H1 (cell line): ENCODE measurements at regions not wholly inside any gene's neighbourhood (a gene's known extent, or its start where the extent isn't known, plus 50 kb on each side); places are given as distances from the start of the nearest gene placed in this dataset.

Experiments
- CTCF ChIA-PET: fragments of 300-600 bp; sonication (Branson Sonifier 250); formaldehyde crosslinking; loops from one replicate; lab custom pipeline; 2021; ENCODE audit not compliant: partially characterized antibody; lab: Charles Lee
- POLR2A ChIA-PET: fragments of 300-600 bp; sonication (Branson Sonifier 250); formaldehyde crosslinking; loops from one replicate; lab custom pipeline; 2021; ENCODE audit warnings: inconsistent platforms; ENCODE audit not compliant: partially characterized antibody; lab: Charles Lee
- DNase-seq, 2 experiments: peaks; one replicate each; pipeline versions ENCODE4 v3.0.0 to v3.0.0-alpha.2; 2010 to 2022; ENCODE audit warnings: low spot score in 2 of 2, low read depth in 1 of 2, mixed read lengths in 1 of 2
- FAIRE-seq: peaks from 2 replicates; lab custom pipeline; 2011; peaks lifted over from hg19 to GRCh38; lab: Jason Lieb, UNC
- H2AFZ ChIP-seq: 2 replicates; pipeline ENCODE4 v1.8.1; 2012; ENCODE audit warnings: low read length, inconsistent platforms
- H2AK5ac ChIP-seq: 2 replicates; pipeline ENCODE4 v1.6.1; 2013; ENCODE audit warnings: low read depth, low read length
- H2BK120ac ChIP-seq: replicated peaks from 2 replicates; pipeline ENCODE3; 2013; ENCODE audit warnings: low read depth, low read length, inconsistent platforms
- H2BK12ac ChIP-seq: 2 replicates; pipeline ENCODE4 v1.6.1; 2013; ENCODE audit warnings: low read depth, low read length
- H2BK15ac ChIP-seq: 2 replicates; pipeline ENCODE4 v1.6.1; 2013; ENCODE audit warnings: low read length
- H2BK20ac ChIP-seq: 2 replicates; pipeline ENCODE4 v1.6.1; 2013; ENCODE audit warnings: low read length
- H2BK5ac ChIP-seq: 2 replicates; pipeline ENCODE4 v1.6.1; 2013; ENCODE audit warnings: low read depth, low read length
- H3K14ac ChIP-seq: 2 replicates; pipeline ENCODE4 v1.6.1; 2013; ENCODE audit warnings: inconsistent platforms; ENCODE audit not compliant: insufficient read length
- H3K18ac ChIP-seq: 2 replicates; pipeline ENCODE4 v1.6.1; 2013; ENCODE audit warnings: low read length; ENCODE audit errors: extremely low read depth
- H3K23ac ChIP-seq: 2 replicates; pipeline ENCODE4 v1.6.1; 2013; ENCODE audit warnings: inconsistent platforms; ENCODE audit not compliant: insufficient read length
- H3K23me2 ChIP-seq: 2 replicates; pipeline ENCODE4 v1.6.1; 2013; ENCODE audit warnings: low read depth, low read length
- H3K27ac ChIP-seq: 2 replicates; pipeline ENCODE4 v1.6.1; 2011; ENCODE audit warnings: low read depth, low read length, inconsistent platforms
- H3K27me3 ChIP-seq, 4 experiments: replicated peaks in 1 of 4; 1 replicate in 1 of 4; 2 replicates in 3 of 4; pipeline versions ENCODE4 v1.6.1 to v1.8.1; 2011 to 2013; ENCODE audit warnings: low read length in 3 of 4, mild to moderate bottlenecking in 3 of 4, inconsistent platforms in 2 of 4, mixed read lengths in 2 of 4, moderate library complexity in 1 of 4; ENCODE audit not compliant: control insufficient read depth in 3 of 4, insufficient read depth in 3 of 4; ENCODE audit errors: extremely low read depth in 1 of 4
- H3K36me3 ChIP-seq, 4 experiments: 2 replicates each; pipeline versions ENCODE4 v1.6.1 to v1.8.1; 2011 to 2013; ENCODE audit warnings: mild to moderate bottlenecking in 4 of 4, low read length in 3 of 4, moderate library complexity in 2 of 4, control low read depth in 1 of 4, inconsistent platforms in 1 of 4; ENCODE audit not compliant: insufficient read depth in 4 of 4, control insufficient read depth in 2 of 4
- H3K4ac ChIP-seq: replicated peaks from 2 replicates; pipeline ENCODE3; 2013; ENCODE audit warnings: low read length, low read depth, mixed read lengths, inconsistent platforms; ENCODE audit not compliant: insufficient read length
- H3K4me1 ChIP-seq, 4 experiments: replicated peaks in 1 of 4; 1 replicate in 1 of 4; 2 replicates in 3 of 4; pipeline versions ENCODE4 v1.6.1 to v1.8.1; 2011 to 2013; ENCODE audit warnings: low read length in 3 of 4, inconsistent platforms in 2 of 4, mixed read lengths in 1 of 4; ENCODE audit not compliant: insufficient read depth in 4 of 4, control insufficient read depth in 3 of 4
- H3K4me2 ChIP-seq, 2 experiments: 2 replicates each; pipeline versions ENCODE4 v1.6.1 to v1.8.1; 2011 to 2013; ENCODE audit warnings: low read depth in 2 of 2, low read length in 2 of 2, control low read depth in 1 of 2, inconsistent platforms in 1 of 2, mild to moderate bottlenecking in 1 of 2; ENCODE audit not compliant: insufficient read depth in 1 of 2
- H3K4me3 ChIP-seq, 4 experiments: fragments of 200-600, 300-600 bp in 1 of 4; sonication (generic), shearing (Covaris generic), sonication (Bioruptor Twin) in 1 of 4; 2 replicates each; pipeline versions ENCODE4 v1.5.1 to v1.8.1; 2011 to 2016; ENCODE audit warnings: low read length in 4 of 4, low read depth in 3 of 4, control low read depth in 2 of 4, inconsistent platforms in 2 of 4, mild to moderate bottlenecking in 2 of 4, mixed read lengths in 1 of 4, moderate library complexity in 1 of 4; ENCODE audit not compliant: insufficient read depth in 2 of 4; ENCODE audit errors: extremely low read depth in 1 of 4
- H3K56ac ChIP-seq: replicated peaks from 2 replicates; pipeline ENCODE3; 2013; ENCODE audit warnings: low read depth, mild to moderate bottlenecking, mixed read lengths, low read length, inconsistent platforms; ENCODE audit not compliant: insufficient read length
- H3K79me1 ChIP-seq: 2 replicates; pipeline ENCODE4 v1.6.1; 2013; ENCODE audit warnings: low read depth, low read length, control low read depth
- H3K79me2 ChIP-seq, 2 experiments: 2 replicates each; pipeline versions ENCODE4 v1.6.1 to v1.8.1; 2012 to 2013; ENCODE audit warnings: low read length in 2 of 2, mild to moderate bottlenecking in 2 of 2, inconsistent platforms in 1 of 2; ENCODE audit not compliant: insufficient read depth in 2 of 2, control insufficient read depth in 1 of 2
- H3K9ac ChIP-seq, 4 experiments: replicated peaks in 1 of 4; 1 replicate in 1 of 4; 2 replicates in 3 of 4; pipeline versions ENCODE4 v1.6.1 to v1.8.1; 2011 to 2013; ENCODE audit warnings: low read depth in 3 of 4, low read length in 3 of 4, control low read depth in 2 of 4, mild to moderate bottlenecking in 2 of 4, moderate library complexity in 2 of 4, inconsistent platforms in 1 of 4; ENCODE audit errors: extremely low read depth in 1 of 4
- H3K9me3 ChIP-seq, 2 experiments: 2 replicates each; pipeline versions ENCODE4 v1.6.1 to v1.8.1; 2012 to 2013; ENCODE audit warnings: mild to moderate bottlenecking in 2 of 2, moderate library complexity in 2 of 2, control low read depth in 1 of 2, inconsistent platforms in 1 of 2, low read depth in 1 of 2, low read length in 1 of 2, mixed read lengths in 1 of 2; ENCODE audit not compliant: insufficient read depth in 2 of 2
- H4K20me1 ChIP-seq, 2 experiments: replicated peaks in 1 of 2; 2 replicates each; pipeline versions ENCODE3 to v1.8.1; 2011 to 2013; ENCODE audit warnings: inconsistent platforms in 2 of 2, low read length in 2 of 2, mild to moderate bottlenecking in 1 of 2; ENCODE audit not compliant: insufficient read depth in 2 of 2, control insufficient read depth in 1 of 2
- H4K5ac ChIP-seq: 2 replicates; pipeline ENCODE4 v1.6.1; 2013; ENCODE audit warnings: low read length, low read depth, mixed read lengths, inconsistent platforms; ENCODE audit not compliant: insufficient read length
- H4K8ac ChIP-seq: 2 replicates; pipeline ENCODE4 v1.8.0; 2013; ENCODE audit warnings: mild to moderate bottlenecking, moderate library complexity, low read length, inconsistent platforms; ENCODE audit not compliant: insufficient read depth; ENCODE audit errors: extremely low read depth
- H4K91ac ChIP-seq: replicated peaks from 2 replicates; pipeline ENCODE3; 2013; ENCODE audit warnings: low read length, mixed read lengths, inconsistent platforms; ENCODE audit not compliant: insufficient read length
- ATF3 ChIP-seq: IDR thresholded peaks from 2 replicates; pipeline ENCODE4 v1.6.1; 2011; ENCODE audit warnings: low read depth, mild to moderate bottlenecking, low read length; ENCODE audit not compliant: insufficient read depth
- POU5F1 ChIP-seq: IDR thresholded peaks from 2 replicates; pipeline ENCODE4 v1.6.1; 2011; ENCODE audit warnings: low read depth, mild to moderate bottlenecking, low read length, moderate library complexity
- WGBS, 2 experiments: shearing (Covaris generic) in 1 of 2; methylation state at CpG; one replicate each; pipeline versions ENCODE4 v1.1.6 to v1.1.7; 2013 to 2015; ENCODE audit warnings: low lambda C conversion rate in 2 of 2, mixed read lengths in 2 of 2, inconsistent platforms in 1 of 2, low coverage in 1 of 2, missing lambda C conversion rate in 1 of 2; ENCODE audit not compliant: insufficient replicate concordance in 2 of 2, insufficient coverage in 1 of 2, insufficient read length in 1 of 2; ENCODE audit errors: extremely low coverage in 1 of 2, missing lambda C conversion rate in 1 of 2; 5-methylcytosine and 5-hydroxymethylcytosine counted together

GRCh38 chr2:129801575-129801974, 177.9 kb upstream of the RAB6C start:
- Histone ChIP-seq H3K4me1 (peaks cover 0 to 15% (median 6%) of the 10 kb centered on the region in 4 experiments; a peak in 4 of 7 replicates), H2BK5ac (no peak overlapping the region), H3K4me2 (peak overlapping the region in 1 of 2 experiments; percentile 15; a peak in 1 of 4 replicates), H3K9me3 (no peaks in the 10 kb centered on the region), H2BK120ac (no peak overlapping the region), H4K91ac (no peak overlapping the region), H2AFZ (no peak overlapping the region), H4K20me1 (no peaks in the 10 kb centered on the region), H2BK20ac (no peak overlapping the region), H2AK5ac (no peak overlapping the region), H4K8ac (no peak overlapping the region), H3K36me3 (no peaks in the 10 kb centered on the region), H2BK15ac (no peak overlapping the region), H3K27ac (no peak overlapping the region), H3K18ac (no peak overlapping the region), H2BK12ac (no peak overlapping the region), H3K23me2 (no peaks in the 10 kb centered on the region), H3K56ac (no peak overlapping the region), H4K5ac (no peak overlapping the region), H3K4me3 (no peak overlapping the region), H3K79me2 (no peaks in the 10 kb centered on the region), H3K4ac (no peak overlapping the region), H3K14ac (no peak overlapping the region), H3K79me1 (no peaks in the 10 kb centered on the region), H3K27me3 (no peaks in the 10 kb centered on the region), H3K23ac (no peak overlapping the region), H3K9ac (no peak overlapping the region)
- no peak for TF ChIP-seq ATF3
- 0 out of 2 replicates have a peak, but pooled peaks have one; percentile 48 for TF ChIP-seq POU5F1
- ChIA-PET POLR2A (no interaction called here), CTCF (interaction anchor here (1.5 to 1.7 kb wide), 2 partner anchors 20 to 93 kb away, joined by 3 read pairs; no protein-coding TSS in a partner anchor)
- WGBS, 2 experiments, result 30% methylated on average over 1 of the region's 1 CpG; no CpG with 5 or more reads in 1 of the 2 experiments
- FAIRE-seq (no peak), DNase-seq (no peak)
